Osteoblast (primary cell): ENCODE measurements at regions not wholly inside any gene's neighbourhood (a gene's known extent, or its start where the extent isn't known, plus 50 kb on each side); places are given as distances from the start of the nearest gene placed in this dataset.

Experiments used
- DNase-seq: peaks from one replicate; pipeline ENCODE4 v3.0.0; 2011; ENCODE audit warnings: low spot score, mixed read lengths; ENCODE audit not compliant: insufficient read length; ENCODE audit errors: missing footprints
- H2AFZ ChIP-seq: 2 replicates; pipeline ENCODE4 v1.6.0; 2011; ENCODE audit warnings: mild to moderate bottlenecking, low read length
- H3K27ac ChIP-seq: 2 replicates; pipeline ENCODE4 v1.5.1; 2011; ENCODE audit warnings: mild to moderate bottlenecking, low read depth, low read length, moderate library complexity
- H3K27me3 ChIP-seq: 2 replicates; pipeline ENCODE4 v1.6.0; 2012; ENCODE audit warnings: mild to moderate bottlenecking, control low read depth, inconsistent platforms, low read length, moderate library complexity; ENCODE audit not compliant: insufficient read depth
- H3K36me3 ChIP-seq: 2 replicates; pipeline ENCODE4 v1.5.1; 2011; ENCODE audit warnings: mild to moderate bottlenecking, low read length, control low read depth, moderate library complexity; ENCODE audit not compliant: insufficient read depth
- H3K4me1 ChIP-seq: 2 replicates; pipeline ENCODE4 v1.5.1; 2011; ENCODE audit warnings: mild to moderate bottlenecking, low read length, control low read depth, moderate library complexity; ENCODE audit not compliant: insufficient read depth
- H3K4me2 ChIP-seq: 2 replicates; pipeline ENCODE4 v1.6.0; 2011; ENCODE audit warnings: mild to moderate bottlenecking, low read length; ENCODE audit not compliant: insufficient read depth
- H3K4me3 ChIP-seq: fragments of 200-600 bp; sonication (generic); 3 replicates; pipeline ENCODE4 v1.5.1; 2012; ENCODE audit warnings: mild to moderate bottlenecking, low read length, inconsistent platforms; ENCODE audit not compliant: insufficient read depth
- H3K79me2 ChIP-seq: 2 replicates; pipeline ENCODE4 v1.6.0; 2012; ENCODE audit warnings: mild to moderate bottlenecking, low read length, control low read depth, inconsistent platforms; ENCODE audit not compliant: insufficient read depth
- H3K9me3 ChIP-seq: 2 replicates; pipeline ENCODE4 v1.5.1; 2011; ENCODE audit warnings: low read depth, low read length, control low read depth
- H4K20me1 ChIP-seq: 2 replicates; pipeline ENCODE4 v1.6.0; 2012; ENCODE audit warnings: mild to moderate bottlenecking, low read length, control low read depth; ENCODE audit not compliant: insufficient read depth
- TF ChIP-seq, protein P1 (sequence below): IDR thresholded peaks from 2 replicates; pipeline ENCODE4 v1.5.1; 2011; ENCODE audit warnings: mild to moderate bottlenecking, low read depth, low read length, moderate library complexity; ENCODE audit errors: extremely low read depth

DNA sequence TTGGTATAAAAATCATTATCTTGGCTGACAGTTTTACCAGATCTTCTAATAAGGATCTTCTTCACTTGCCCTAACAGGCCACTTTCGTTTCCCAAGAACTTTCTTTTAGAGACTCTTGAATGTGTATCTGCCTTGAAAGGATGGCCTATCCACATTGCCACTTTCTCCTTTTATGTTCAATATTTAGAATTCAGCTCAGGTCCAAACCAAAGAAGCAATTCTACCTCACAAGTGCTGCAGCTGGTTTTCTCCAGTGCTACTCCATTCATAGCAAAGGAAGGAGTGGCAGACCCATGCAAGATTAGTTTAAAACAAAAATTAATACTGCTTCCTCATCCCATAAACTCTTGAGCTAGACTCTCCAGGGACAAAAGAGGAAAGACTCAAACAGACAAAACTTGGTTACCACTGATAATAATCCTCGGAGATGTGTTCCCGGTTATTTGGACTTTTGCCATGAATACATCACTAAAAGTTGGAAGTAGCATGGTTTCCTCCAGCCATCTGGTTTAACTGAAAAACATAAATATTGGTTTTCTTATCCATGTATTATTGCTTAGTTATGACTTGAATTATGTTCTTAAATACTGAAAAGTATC is 401.8 kb downstream of the PABPC4L start:
- TF ChIP-seq, protein P1, sequence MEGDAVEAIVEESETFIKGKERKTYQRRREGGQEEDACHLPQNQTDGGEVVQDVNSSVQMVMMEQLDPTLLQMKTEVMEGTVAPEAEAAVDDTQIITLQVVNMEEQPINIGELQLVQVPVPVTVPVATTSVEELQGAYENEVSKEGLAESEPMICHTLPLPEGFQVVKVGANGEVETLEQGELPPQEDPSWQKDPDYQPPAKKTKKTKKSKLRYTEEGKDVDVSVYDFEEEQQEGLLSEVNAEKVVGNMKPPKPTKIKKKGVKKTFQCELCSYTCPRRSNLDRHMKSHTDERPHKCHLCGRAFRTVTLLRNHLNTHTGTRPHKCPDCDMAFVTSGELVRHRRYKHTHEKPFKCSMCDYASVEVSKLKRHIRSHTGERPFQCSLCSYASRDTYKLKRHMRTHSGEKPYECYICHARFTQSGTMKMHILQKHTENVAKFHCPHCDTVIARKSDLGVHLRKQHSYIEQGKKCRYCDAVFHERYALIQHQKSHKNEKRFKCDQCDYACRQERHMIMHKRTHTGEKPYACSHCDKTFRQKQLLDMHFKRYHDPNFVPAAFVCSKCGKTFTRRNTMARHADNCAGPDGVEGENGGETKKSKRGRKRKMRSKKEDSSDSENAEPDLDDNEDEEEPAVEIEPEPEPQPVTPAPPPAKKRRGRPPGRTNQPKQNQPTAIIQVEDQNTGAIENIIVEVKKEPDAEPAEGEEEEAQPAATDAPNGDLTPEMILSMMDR, result no peak
- Histone ChIP-seq H3K4me2 (no peak overlapping the region), H3K4me1 (no peaks in the 10 kb centered on the region), H3K79me2 (no peaks in the 10 kb centered on the region), H3K4me3 (no peak overlapping the region), H2AFZ (no peak overlapping the region), H3K9me3 (no peaks in the 10 kb centered on the region), H3K27ac (no peak overlapping the region), H4K20me1 (no peaks in the 10 kb centered on the region), H3K36me3 (no peaks in the 10 kb centered on the region), H3K27me3 (no peaks in the 10 kb centered on the region)
- DNase-seq, result no peak

DNA sequence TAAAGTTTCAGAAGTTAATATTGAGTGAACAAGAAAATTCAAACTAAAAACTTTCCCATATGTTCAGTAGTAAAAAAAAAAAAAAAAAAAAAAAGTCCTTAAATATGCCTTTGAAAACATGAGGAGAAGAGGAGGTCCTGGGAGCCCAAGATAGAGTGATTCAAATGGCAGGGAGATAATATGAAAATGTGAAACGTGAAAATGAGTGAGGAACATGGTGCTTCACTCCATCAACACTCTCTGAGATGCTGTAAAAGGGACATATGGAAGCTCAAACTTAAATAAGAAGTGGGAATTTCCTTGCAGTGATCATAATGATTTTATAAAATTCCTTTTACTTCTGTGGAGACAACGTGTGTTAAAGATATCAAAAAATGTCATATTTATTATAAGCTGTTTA is 423.9 kb downstream of the PABPC4L start:
- Histone ChIP-seq H3K27me3 (no peaks in the 10 kb centered on the region), H3K4me3 (no peak overlapping the region), H3K4me2 (no peak overlapping the region), H3K79me2 (no peaks in the 10 kb centered on the region), H4K20me1 (no peaks in the 10 kb centered on the region), H3K36me3 (no peaks in the 10 kb centered on the region), H3K9me3 (no peaks in the 10 kb centered on the region), H3K27ac (no peak overlapping the region), H2AFZ (no peak overlapping the region), H3K4me1 (no peaks in the 10 kb centered on the region)
- no peak for DNase-seq
- TF ChIP-seq, protein P1, result no peak

DNA sequence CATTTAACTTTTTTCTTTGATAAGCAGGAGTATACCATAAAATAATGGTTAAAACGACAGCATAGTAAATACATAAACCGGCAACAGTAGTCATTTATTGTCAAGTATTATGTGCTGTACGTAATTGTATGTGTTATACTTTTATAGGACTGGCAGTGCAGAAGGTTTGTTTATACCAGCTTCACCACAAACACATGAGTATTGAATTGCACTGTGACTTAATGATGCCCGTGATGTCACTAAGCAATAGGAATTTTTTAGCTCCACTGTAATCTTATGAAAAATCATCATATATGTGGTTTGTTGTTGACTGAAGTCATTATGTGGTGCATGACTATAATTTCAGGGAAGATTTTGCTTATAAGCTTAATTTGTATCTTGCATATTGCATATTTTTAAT is 424.6 kb downstream of the PABPC4L start:
- Histone ChIP-seq H4K20me1 (no peaks in the 10 kb centered on the region), H3K9me3 (no peaks in the 10 kb centered on the region)
- no peak for DNase-seq

DNA sequence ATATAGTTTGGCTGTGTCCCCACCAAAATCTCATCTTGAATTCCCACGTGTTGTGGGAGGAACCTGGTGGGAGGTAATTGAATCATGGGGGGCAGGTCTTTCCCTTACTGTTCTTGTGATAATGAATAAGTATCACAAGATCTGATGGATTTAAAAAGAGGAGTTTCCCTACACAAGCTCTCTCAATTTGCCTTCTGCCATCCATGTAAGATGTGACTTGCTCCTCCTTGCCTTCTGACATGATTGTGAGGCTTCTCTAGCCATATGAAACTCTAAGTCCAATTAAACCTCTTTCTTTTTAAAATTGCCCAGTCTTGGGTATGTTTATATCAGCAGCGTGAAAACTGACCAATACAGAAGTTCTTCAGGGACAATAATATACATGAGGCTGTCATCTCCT is 425.1 kb downstream of the PABPC4L start:
- no peak overlapping the region for H2AFZ ChIP-seq

More for the DNA sequence above, 424.6 kb downstream of the PABPC4L start:
- no peaks in the 10 kb centered on the region for H3K36me3 ChIP-seq
- TF ChIP-seq, protein P1, result no peak
- H3K4me3 ChIP-seq, result no peak overlapping the region
- no peak overlapping the region for H2AFZ ChIP-seq
- H3K4me1 ChIP-seq, result no peaks in the 10 kb centered on the region
- H3K79me2 ChIP-seq, result no peaks in the 10 kb centered on the region
- H3K4me2 ChIP-seq, result no peak overlapping the region
- H3K27ac ChIP-seq, result no peak overlapping the region
- H3K27me3 ChIP-seq, result no peaks in the 10 kb centered on the region

More for the DNA sequence above, 425.1 kb downstream of the PABPC4L start:
- no peaks in the 10 kb centered on the region for H3K4me1 ChIP-seq
- no peak overlapping the region for H3K4me3 ChIP-seq
- DNase-seq, result no peak
- H3K4me2 ChIP-seq, result no peak overlapping the region
- no peaks in the 10 kb centered on the region for H3K27me3 ChIP-seq
- TF ChIP-seq, protein P1, result no peak
- H3K36me3 ChIP-seq, result no peaks in the 10 kb centered on the region
- H3K27ac ChIP-seq, result no peak overlapping the region
- H3K79me2 ChIP-seq, result no peaks in the 10 kb centered on the region
- H3K9me3 ChIP-seq, result no peaks in the 10 kb centered on the region
- no peaks in the 10 kb centered on the region for H4K20me1 ChIP-seq
